ENCODE measurements at regions not wholly inside any gene's neighbourhood (a gene's known extent, or its start where the extent isn't known, plus 50 kb on each side); places are given as distances from the start of the nearest gene placed in this dataset.
"Not testable (repeated sequence)": the region's sequence is repeated elsewhere in the genome, so short reads cannot be mapped to it uniquely, and the experiment has no call there.

DNA sequence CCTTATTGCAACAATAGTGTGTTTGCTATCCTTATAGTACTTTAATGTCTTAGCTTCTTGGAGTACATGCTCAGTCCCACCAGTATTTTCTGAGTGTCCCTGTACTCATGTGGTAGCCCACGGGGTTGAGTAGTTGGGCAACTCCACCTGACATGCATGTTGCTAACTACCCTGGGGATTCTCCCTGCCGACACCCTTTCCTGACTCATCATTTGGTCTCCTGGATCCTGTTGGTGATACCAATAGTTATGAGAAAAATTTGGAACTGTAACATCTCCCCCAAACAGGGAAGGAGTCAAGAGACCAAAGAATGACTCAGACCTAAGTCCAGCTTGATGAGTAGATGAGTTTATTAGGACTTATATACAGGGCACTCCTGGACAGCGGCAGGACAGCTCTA lies 101.6 kb downstream of the BRMS1L start:
- peak; percentile 63 for DNase-seq (ENCODE audit: unreplicated experiment)
- ChIA-PET CTCF (interaction anchor here (1.6 kb wide), 1 partner anchor 45 kb away, joined by 9 read pairs; no protein-coding TSS in a partner anchor), POLR2A (no interaction called here)
- no peaks in the 10 kb centered on the region for H3K4me1 Mint-ChIP-seq (ENCODE audit: insufficient read depth, unreplicated experiment)
- H3K9me3 Mint-ChIP-seq (ENCODE audit: unreplicated experiment) = no peaks in the 10 kb centered on the region
- BruUV-seq (replicated peaks) = no TSS peak
- TF ChIP-seq, protein P1, sequence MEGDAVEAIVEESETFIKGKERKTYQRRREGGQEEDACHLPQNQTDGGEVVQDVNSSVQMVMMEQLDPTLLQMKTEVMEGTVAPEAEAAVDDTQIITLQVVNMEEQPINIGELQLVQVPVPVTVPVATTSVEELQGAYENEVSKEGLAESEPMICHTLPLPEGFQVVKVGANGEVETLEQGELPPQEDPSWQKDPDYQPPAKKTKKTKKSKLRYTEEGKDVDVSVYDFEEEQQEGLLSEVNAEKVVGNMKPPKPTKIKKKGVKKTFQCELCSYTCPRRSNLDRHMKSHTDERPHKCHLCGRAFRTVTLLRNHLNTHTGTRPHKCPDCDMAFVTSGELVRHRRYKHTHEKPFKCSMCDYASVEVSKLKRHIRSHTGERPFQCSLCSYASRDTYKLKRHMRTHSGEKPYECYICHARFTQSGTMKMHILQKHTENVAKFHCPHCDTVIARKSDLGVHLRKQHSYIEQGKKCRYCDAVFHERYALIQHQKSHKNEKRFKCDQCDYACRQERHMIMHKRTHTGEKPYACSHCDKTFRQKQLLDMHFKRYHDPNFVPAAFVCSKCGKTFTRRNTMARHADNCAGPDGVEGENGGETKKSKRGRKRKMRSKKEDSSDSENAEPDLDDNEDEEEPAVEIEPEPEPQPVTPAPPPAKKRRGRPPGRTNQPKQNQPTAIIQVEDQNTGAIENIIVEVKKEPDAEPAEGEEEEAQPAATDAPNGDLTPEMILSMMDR (IDR thresholded peaks at IDR 0.05; ENCODE audit: unreplicated experiment) = no peak
- no peaks in the 10 kb centered on the region for H3K27me3 Mint-ChIP-seq (ENCODE audit: insufficient read depth, unreplicated experiment)
- intact Hi-C loops (cut with micrococcal nuclease) = no loop called here
- no peak overlapping the region for H3K4me3 Mint-ChIP-seq (ENCODE audit: unreplicated experiment)
- no peak overlapping the region for H3K27ac Mint-ChIP-seq (ENCODE audit: low read depth, unreplicated experiment)
- peaks cover 6% of the 10 kb centered on the region for H3K36me3 Mint-ChIP-seq (ENCODE audit: insufficient read depth, unreplicated experiment)

DNA sequence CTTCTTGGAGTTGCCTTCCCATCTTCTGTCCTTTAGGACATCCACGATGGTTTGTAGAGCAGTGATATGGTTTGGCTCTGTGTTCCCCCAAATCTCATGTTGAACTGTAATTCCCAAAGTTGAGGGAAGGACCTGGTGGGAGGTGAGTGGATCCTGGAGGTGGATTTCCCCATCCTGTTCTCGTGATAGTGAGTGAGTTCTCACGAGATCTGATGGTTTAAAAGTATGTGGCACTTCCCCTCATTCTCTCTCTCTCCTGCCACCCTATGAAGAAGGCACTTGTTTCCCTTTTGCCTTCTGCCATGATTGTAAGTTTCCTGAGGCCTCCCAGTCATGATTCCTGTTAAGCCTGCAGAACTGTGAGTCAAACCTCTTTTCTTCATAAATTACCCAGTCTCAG lies 99.2 kb downstream of the BRMS1L start:
- Mint-ChIP-seq H3K36me3 (ENCODE audit: insufficient read depth, unreplicated experiment) (peaks cover 6% of the 10 kb centered on the region), H3K4me3 (ENCODE audit: unreplicated experiment) (no peak overlapping the region), H3K9me3 (ENCODE audit: unreplicated experiment) (no peaks in the 10 kb centered on the region), H3K27ac (ENCODE audit: low read depth, unreplicated experiment) (no peak overlapping the region), H3K4me1 (ENCODE audit: insufficient read depth, unreplicated experiment) (no peaks in the 10 kb centered on the region), H3K27me3 (ENCODE audit: insufficient read depth, unreplicated experiment) (no peaks in the 10 kb centered on the region)
- ChIA-PET CTCF (no interaction called here), POLR2A (no interaction called here)
- intact Hi-C loops (cut with micrococcal nuclease) = no loop called here
- no peak for DNase-seq (ENCODE audit: unreplicated experiment)
- TF ChIP-seq, protein P1 (IDR thresholded peaks at IDR 0.05; ENCODE audit: unreplicated experiment) = no peak
- no TSS peak for BruUV-seq (replicated peaks)

DNA sequence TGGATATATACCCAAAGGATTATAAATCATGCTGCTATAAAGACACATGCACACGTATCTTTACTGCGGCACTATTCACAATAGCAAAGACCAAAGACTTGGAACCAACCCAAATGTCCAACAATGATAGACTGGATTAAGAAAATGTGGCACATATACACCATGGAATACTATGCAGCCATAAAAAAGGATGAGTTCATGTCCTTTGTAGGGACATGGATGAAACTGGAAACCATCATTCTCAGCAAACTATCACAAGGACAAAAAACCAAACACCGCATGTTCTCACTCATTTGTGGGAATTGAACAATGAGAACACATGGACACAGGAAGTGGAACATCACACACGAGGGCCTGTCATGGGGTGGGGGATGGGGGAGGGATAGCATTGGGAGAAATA lies 96.5 kb downstream of the BRMS1L start:
- CTCF ChIA-PET = not testable (repeated sequence)

DNA sequence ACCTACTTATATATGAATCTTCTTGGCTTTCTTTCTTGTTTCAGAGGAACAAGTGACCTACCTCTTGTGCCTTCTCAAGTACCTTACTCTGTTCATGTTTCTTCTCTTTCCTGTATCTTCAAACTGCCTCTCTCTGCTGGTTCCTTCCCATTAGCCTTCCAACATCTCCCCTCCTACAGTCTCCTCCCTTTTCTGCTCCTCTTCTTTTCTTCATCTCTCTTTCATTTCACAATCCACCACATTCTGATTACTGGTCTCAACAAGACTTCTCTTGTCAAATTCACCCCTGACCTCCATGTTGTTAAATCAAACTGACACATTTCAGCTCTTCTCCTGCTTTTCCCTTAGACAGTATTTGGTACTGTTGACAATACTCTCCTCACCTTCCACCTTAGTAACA lies 95.6 kb downstream of the BRMS1L start:
- TF ChIP-seq, protein P1 (IDR thresholded peaks at IDR 0.05; ENCODE audit: unreplicated experiment) = no peak
- Mint-ChIP-seq H3K4me1 (ENCODE audit: insufficient read depth, unreplicated experiment) (no peaks in the 10 kb centered on the region), H3K9me3 (ENCODE audit: unreplicated experiment) (no peaks in the 10 kb centered on the region), H3K4me3 (ENCODE audit: unreplicated experiment) (no peak overlapping the region), H3K27me3 (ENCODE audit: insufficient read depth, unreplicated experiment) (no peaks in the 10 kb centered on the region), H3K27ac (ENCODE audit: low read depth, unreplicated experiment) (no peak overlapping the region), H3K36me3 (ENCODE audit: insufficient read depth, unreplicated experiment) (no peaks in the 10 kb centered on the region)
- BruUV-seq (replicated peaks) = no TSS peak
- CTCF ChIA-PET = no interaction called here
- intact Hi-C loops (cut with micrococcal nuclease) = no loop called here
- no peak for DNase-seq (ENCODE audit: unreplicated experiment)
- POLR2A ChIA-PET = interaction anchor here (1.1 kb wide), 1 partner anchor 79 kb away, joined by 3 read pairs; no protein-coding TSS in a partner anchor

More for the DNA sequence above, 96.5 kb downstream of the BRMS1L start:
- H3K4me1 Mint-ChIP-seq (ENCODE audit: insufficient read depth, unreplicated experiment); H3K4me3 Mint-ChIP-seq (ENCODE audit: unreplicated experiment); intact Hi-C loops (cut with micrococcal nuclease); H3K9me3 Mint-ChIP-seq (ENCODE audit: unreplicated experiment); POLR2A ChIA-PET; DNase-seq (ENCODE audit: unreplicated experiment); H3K27ac Mint-ChIP-seq (ENCODE audit: low read depth, unreplicated experiment); H3K36me3 Mint-ChIP-seq (ENCODE audit: insufficient read depth, unreplicated experiment); BruUV-seq (replicated peaks); H3K27me3 Mint-ChIP-seq (ENCODE audit: insufficient read depth, unreplicated experiment): not testable (repeated sequence)

All from MCF 10A (cell line).